GM21576 (cell line): ENCODE measurements at regions not wholly inside any gene's neighbourhood (a gene's known extent, or its start where the extent isn't known, plus 50 kb on each side); places are given as distances from the start of the nearest gene placed in this dataset.
A peak's percentile ranks its signal among the peaks of the same experiment; 100 is the strongest.

Experiments
- ATAC-seq: cut with Tn5 transposase; IDR thresholded peaks from one replicate; pipeline ENCODE4 v1.9.1; 2021; ENCODE audit warnings: mild to moderate bottlenecking, moderate library complexity; ENCODE audit not compliant: unreplicated experiment

DNA sequence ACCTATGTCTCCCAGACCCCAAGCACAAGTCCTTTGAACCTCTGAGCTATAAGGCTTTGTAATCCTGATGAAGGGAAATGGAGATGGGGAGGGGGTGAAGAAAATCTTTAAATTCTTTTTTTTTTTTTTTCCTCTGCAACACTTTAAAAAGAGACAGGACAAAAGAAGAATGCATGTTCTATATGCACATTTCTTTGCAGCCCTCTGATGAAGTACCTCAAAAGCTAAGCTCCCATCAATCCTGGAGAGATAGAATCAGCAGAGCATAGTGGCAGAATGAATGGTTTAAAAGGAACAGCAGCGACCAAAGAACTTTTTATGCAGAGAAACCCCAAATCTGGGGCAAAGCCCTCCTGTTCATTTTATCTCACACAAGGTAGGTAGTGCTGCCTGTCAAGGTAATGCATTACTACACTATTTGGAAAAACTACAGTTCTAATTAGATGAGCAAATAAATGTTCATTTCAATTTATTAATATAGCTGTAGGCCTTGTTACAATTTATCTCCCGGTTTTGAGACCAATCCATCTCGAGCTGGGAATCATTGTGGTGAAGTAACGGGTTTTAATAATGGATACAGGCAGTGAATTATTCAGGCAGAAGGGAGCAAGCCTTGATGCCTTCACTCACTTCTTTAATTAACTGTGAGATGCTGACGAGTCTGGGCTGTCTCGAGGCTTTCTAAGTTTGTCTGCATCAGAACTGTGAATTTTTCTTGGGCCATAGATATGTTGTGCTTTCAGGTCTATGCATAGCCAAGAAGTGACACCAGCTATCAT is 173.5 kb upstream of the ZNF608 start:
- ATAC-seq, result no peak

DNA sequence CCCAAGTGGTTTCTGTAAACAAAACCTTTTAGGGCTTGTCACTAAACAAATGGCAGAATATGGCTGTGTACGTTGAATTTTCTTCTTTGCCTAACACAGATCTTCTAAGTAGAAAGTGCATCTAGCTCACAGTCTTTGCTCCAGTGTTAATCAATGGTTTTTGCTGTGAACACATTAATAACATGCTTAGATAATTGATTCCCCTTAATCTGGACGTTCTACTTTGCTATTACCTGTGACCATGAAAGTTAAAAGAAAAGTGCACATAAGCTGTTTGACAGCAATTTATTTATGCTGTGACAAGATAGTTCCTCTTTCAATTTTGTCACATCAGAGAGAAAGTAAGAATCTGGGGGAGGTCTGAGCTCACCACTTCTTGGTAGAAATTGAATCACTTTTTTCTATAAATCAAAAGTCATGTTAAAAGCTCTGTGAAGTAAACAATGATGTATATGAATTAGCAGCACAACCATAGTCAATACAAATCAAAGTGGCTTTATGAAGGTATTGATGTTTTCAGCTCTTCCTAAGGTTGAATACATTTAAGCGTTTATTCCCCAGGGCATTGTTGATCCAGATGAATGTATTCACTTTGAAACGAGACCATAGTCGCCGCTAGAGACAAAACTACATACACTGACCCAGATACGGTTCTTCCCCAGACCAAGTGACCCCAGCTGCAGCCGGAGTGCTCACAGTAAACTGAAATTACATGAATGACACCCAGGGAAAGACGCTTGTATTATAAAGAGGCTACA is 174.6 kb upstream of the ZNF608 start:
- peak; percentile 85 for ATAC-seq

DNA sequence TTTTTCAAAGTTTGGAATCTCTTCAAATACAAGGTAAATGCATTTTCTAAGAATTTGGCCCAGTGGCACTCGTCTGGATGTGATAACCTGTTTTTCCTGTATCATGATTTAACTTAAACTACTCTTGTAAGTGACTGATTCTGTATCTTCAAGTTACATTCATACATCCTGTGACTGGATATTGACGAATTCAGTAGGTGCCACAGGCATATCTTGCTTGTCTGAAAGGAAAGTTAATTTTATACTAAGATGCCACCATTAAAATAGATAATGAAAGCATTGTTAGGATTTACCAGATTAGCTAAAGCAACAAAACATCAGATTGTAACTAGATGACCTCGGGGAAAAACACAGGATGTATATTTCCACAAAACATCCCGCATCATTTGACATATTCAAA is 175.3 kb upstream of the ZNF608 start:
- ATAC-seq, result peak; percentile 22

DNA sequence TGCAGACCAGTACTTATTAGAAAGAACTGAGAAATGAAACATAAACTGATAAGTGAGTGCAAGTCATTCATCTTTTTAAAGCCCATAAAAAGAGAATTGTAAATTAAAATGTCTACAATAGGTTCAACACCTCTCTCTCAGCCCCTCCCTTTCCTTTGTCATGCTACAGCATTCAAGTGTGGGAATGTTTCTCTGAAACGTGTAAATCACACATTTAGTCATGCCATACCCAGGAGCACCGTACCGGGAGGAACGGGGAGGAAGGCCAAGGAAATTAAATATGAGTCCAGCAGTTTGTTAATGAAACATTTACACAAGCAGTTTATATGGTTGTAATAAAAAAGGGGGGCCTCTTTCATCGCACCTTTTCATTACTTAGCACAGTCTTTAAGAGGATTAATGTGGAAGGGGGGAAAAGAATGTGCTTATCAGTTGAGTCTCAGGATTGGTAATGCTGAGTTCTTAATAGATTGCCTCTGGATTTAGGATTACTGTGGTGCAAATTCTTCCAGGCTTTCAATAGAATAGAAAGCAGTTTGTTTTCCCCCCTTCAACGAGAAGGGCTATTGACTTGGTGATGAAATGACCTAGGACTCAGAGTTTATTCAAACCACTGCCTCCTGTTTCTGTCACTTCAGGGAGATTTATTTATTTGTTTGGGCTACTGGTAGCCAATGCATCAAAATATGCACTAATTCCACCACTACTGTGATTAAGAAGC is 176.0 kb upstream of the ZNF608 start:
- no peak for ATAC-seq

DNA sequence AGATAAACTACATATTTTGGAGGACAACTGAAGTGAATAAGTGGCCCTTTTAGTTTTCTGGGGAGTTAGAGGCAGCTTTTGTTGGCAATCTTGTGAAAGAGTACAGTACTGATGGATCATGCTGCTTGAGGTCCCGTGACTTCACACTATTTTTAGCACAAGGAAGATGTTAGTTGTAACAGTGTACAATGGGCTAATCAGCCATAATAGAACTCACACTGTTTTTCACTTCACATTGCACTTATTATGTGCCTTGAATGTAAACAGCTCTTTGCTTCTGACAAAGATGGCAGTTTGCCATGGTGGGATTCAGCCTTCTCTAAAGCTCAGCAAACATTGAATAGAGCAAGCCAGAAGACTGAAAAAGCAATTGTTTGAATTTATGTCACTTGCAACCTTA is 176.7 kb upstream of the ZNF608 start:
- no peak for ATAC-seq

DNA sequence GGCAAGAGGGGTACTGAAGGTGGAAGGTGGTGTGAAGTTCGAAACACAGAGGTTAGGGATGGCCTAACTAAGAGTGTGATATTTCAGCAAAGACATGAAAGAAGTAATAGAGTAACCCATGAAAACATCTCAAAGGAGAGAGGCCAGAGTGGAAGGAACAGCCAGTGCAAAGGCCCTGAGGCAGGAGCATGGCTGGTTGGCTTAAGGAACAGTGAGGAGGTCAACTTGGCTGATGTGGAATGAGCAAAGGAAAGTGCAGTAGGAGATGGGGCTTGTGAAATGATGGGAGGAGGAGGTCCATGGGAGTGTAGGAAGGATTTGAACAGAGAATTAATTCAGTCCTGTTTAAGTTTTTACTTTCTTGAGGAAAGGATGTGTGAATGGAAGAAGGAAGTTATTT is 178.3 kb upstream of the ZNF608 start:
- ATAC-seq, result no peak

DNA sequence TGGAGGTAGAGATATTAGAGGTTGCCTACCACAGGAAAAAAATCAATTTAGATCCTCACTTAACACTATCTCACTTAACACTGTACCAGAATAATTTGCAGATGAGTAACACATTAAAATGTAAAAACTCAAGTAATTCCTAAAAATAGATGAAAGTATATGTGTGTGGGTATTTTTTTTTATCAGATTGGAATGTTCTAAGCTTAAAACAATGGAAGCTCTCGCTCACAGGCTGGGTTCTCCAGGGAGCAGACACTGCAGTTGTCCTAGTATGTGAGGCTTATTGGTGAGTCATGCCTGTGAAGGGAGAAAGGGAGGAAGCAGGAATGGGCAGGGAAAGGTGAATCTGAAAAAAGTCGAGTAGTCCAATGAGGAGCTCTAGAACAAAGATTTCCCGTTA is 181.3 kb upstream of the ZNF608 start:
- ATAC-seq, result no peak

DNA sequence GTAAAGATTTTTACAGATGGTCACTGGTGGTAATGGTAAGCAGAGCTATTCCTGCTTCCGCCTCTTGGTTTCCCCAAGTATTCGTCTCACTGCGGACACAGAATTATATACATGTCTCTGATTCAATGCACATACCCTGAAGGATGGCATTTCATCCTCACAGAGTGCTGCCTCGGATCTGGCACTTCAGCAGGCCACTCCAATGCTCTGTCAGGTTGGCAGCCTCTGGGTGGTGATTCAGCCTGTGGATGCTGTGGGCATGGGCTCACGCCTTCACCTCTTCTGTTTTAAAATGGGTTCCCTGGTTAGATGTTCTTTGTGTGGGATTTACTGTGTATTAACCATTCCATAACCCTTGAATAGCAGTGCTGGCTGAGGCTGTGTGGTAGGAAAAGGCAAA is 182.6 kb upstream of the ZNF608 start:
- no peak for ATAC-seq

DNA sequence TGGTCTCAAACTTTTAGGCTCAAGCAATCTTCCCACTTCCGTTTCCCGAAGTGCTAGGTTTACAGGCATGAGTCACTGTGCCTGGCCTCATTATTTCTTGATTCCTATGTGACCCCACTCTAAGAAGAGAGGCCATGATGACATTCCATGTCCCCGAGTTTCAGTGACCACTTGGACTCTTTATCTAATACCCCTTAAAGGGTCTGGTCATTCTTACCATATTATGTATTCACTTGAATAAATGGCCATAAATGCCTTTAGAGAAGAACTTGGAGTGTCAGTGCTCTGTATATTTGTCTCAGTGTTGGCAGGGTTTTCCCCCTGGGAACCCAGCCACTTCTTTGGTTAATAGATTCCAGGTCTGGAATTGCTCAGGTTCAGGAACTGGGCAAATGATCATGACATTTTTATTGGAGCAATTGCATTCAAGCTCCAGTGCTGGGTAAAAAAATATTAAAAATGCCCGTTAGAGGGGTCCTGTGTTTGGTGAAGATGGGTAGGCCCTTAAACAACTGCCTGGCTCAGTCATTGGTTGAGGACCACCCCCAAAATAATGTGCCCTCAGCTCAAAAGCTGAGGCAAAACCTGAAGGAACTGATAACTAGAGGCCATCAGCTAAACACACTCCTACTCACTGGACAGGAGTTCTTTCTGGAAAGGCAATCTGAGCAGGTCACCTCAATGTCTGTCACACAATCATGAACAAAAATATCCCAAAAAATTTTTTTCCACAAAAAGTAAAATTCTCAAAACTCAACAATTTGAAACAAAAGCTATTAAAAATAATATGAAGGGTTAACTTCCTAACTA is 186.6 kb upstream of the ZNF608 start:
- ATAC-seq, result no peak

DNA sequence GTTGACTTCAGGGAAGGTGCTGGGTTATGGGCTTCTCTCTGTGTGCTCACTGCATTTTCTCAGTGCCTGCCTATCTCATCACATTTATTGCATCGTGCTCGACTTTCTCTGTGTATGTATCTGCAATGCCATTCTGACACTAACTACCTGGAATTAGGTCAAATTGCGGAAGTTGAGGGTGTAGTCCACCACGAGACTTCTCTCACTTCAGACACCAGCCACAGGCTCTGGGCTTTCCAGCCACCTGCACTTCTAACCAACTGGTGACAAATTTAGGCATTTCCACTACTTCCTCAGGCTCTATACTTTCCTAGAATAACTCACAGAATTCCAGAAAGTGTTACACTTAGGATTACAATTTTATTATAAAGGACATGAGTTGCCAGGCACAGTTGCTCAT is 188.6 kb upstream of the ZNF608 start:
- peak; percentile 76 for ATAC-seq

DNA sequence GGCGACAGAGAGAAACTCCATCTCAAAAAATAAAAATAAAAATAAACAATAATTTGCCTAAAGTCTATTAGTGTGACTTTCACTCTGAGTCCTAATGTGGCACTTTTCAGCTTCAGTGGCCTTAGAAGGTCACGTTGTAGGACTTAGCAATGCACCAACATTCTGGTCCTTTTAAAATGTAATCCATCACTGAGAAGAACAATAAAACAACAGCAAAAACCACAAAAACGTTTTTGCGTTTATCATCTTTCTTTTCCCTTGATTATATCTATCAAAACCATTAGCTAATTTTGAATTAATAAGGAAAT is 190.1 kb upstream of the ZNF608 start:
- ATAC-seq, result peak; percentile 48

DNA sequence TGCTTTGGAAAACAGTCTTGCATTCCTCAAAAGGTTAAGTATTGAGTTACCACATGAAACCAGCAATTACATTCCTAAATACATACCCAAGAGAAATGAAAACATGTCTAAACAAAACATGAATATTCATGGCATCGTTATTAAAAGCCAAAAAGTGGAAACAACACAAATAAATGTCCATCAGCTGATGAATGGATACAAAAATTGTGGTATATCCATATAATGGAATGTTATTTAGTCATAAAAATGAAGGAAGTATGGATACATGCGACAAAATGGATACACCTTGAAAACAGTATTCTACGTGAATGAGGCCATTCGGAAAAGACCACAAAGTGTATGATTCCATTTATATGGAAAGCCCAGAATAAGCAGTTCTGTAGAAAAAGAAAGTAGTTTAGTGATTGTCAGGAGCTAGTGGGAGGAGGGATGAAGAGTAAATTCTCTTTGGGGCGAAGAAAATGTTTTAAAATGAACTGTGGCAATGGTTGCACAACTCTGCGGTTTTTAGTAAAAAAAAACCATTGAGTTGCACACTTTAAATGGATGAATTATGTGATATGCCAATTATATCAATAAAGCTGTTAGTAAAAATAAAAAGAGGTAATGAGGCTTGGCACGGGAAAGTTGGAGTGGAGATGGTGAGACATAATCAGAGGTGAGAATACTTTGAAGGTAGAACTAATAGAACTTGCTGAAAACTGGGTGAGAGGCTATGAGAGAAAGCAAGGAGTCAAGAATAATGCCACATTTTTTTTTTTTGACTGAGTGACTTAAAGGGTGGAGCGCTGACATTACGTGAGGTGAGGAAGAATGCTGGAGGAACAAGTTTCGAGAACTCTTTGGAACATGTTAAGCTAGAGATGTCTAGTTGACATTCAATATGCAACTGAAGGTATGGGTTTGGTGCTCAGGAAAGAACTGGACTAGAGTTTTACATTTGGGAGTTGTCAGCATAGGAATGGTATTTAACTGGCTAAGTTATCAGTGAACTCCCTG is 194.9 kb upstream of the ZNF608 start:
- ATAC-seq, result no peak

DNA sequence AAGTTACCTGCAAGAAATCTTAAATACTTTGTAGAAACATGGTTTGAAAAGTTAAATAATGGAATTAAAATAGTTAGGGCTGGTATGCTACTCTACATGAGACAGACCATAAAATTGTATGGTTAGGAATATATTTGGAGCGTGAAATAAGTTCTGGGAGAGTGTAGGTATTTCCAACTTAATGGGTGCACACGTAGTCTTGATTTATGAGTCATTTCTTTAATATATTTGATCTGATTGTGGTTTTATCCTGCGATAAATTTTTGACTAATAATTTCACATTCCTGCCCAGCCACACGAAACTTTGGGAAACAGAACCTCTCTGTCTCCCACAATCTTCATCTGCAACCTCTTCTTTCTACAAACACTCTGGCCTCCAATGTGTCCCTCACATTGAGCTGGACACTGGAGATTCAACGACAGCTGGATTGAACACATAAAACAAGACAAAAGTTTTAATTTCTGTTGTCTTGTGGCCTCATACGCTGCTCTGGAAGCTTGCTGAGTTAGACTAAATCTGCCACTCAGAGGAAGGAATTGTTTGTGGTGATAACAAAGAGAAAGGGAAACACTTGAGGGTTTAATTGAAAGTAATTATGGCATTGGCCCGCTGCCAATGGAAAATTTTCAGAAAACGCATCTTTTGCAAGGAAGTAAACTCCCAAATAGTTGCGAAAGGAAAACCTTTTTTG is 201.8 kb upstream of the ZNF608 start:
- no peak for ATAC-seq

DNA sequence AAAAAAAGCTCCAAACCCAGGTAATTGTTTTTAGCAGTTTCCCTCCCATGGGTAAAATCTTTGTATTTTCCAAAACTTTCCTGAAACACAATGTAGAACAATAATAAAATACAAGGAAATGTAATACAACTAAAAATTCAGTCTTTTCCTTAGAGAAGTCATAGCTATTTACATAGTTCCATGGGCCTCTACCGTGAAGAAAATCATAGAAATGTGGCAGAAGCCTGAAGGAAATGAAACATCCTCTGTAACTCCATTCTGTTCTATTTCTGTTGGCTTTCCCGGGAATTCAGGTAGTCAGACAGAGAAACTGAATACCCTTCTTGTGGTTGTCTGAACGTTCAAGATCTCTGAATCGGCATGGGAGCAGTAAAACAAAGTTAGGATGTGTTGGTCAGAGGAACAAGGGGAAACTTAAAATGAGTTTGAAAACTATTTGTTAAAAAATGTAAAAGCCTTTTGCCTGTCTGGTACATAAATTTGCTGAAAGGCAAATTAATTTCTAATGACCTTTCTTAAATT is 202.4 kb upstream of the ZNF608 start:
- no peak for ATAC-seq

DNA sequence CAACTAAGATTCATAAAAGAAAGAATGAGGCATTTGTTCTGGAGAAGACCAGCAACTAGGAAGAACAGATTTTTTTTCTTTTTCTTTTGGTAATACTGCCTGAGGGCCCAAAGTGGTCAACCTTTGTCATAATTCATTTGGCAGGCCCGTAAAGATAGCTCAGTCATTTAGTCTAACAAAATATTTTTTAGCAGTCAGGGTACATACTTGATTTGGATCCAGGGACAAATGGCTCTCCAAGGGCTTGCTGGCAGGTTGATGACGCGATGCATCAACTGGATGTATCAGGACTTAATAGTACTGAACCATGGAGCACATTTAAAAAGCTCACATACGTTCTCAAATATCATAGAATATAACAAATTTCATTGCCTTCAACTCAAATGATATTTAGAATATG is 203.4 kb upstream of the ZNF608 start:
- no peak for ATAC-seq

DNA sequence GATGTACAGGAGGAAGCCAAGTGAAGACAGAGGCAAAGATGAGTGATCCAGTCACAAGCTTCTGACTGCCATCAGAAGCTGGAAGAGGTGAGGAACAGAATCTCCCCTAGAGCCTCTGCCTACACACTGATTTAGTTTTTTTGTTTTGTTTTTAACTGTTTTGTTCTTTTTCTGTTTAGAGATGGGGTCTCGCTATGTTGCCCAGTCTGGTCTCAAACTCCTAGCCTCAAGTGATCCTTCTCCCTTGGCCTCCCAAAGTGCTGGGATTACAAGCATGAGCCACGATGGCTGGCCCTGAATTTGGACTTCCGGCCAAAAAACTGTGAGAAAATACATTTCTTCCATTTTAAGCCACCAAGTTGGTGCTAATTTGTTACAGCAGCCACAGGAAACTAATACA is 204.7 kb upstream of the ZNF608 start:
- no peak for ATAC-seq

DNA sequence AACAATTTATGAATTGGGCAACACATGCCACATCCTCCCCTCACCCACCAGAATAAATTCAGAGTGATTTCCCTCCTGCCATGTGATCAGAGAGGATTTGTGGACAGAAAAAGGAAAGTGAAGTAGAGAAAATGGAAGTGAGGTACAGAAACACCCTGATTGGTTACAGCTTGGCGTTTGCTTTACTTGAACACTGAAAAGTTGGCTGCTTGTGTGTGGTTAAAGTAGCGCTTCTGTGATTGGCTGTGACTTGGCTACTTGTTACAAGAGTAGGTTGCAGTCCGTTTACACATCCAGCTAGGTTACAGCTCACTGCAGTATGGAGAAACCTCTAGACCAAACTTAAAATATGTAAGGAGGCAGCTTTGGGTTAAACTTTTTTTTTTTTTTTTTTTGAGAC is 205.2 kb upstream of the ZNF608 start:
- ATAC-seq, result peak; percentile 60

DNA sequence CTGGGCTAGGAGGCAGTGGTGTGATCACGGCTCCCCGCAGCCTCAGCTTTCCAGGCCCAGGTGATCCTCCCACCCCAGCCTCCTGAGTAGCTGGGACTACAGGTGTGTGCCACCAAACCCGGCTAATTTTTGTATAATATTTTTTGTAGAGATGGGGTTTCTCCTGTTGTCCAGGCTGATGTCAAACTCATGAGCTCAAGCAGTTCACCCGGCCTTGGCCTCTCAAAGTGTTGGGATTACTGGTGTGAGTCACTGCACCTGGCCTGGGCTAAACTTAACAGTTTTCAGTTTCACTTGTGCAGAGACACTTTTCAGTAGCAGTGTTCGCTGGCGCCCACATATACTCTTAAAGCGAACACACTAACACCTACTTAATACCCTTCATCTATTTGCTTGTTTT is 205.6 kb upstream of the ZNF608 start:
- ATAC-seq, result peak; percentile 92

DNA sequence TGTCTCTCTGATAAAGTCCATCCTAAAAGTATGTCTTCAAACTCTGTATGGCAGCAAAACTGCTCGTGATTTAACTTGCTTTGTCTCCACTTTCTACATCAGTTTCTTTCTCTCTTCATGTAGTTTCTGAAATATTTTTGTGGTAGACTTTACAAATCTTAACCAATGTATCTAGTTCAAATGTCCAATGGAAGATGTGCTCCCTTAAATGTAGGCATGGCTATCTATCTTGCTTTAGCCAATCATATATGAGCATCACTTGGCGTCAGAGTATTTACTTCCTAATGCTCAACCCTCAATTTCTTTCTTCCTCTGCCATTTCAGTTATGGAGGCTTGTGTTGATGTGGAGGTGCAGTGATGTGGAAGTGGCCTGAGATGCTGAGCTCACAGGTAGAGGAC is 206.1 kb upstream of the ZNF608 start:
- ATAC-seq, result peak; percentile 56
